Testis (tissue), 2 donors: ENCODE measurements at regions not wholly inside any gene's neighbourhood (a gene's known extent, or its start where the extent isn't known, plus 50 kb on each side); places are given as distances from the start of the nearest gene placed in this dataset.

Experiments
- DNase-seq: peaks from one replicate; pipeline ENCODE4 v3.0.0-alpha.2; 2019
- H3K27ac ChIP-seq, 2 donors: fragments of 200-600 bp; sonication (generic); one replicate each; pipeline ENCODE4 v1.5.1; 2019
- H3K27me3 ChIP-seq: fragments of 200-600 bp; sonication (generic); one replicate; pipeline ENCODE4 v1.5.1; 2019
- H3K36me3 ChIP-seq: fragments of 200-600 bp; sonication (generic); one replicate; pipeline ENCODE4 v1.5.1; 2017; ENCODE audit warnings: low read depth; ENCODE audit errors: missing control alignments
- H3K4me1 ChIP-seq: fragments of 200-600 bp; sonication (generic); one replicate; pipeline ENCODE4 v1.5.1; 2019
- H3K4me3 ChIP-seq, 2 donors: fragments of 200-600 bp; sonication (generic); one replicate each; pipeline ENCODE4 v1.5.1; 2017 to 2019
- H3K9me3 ChIP-seq: fragments of 200-600 bp; sonication (generic); one replicate; pipeline ENCODE4 v1.5.1; 2017
- POLR2A ChIP-seq: fragments of 450-650 bp; IDR thresholded peaks from one replicate; pipeline ENCODE4 v1.6.1; 2017; ENCODE audit warnings: antibody characterized with exemption, mild to moderate bottlenecking, moderate library complexity
- WGBS, 2 donors: methylation state at CpG; one replicate each; pipeline ENCODE4 v1.1.5; 2018; 5-methylcytosine and 5-hydroxymethylcytosine counted together
- intact Hi-C: fragments of 100-400 bp; cut with DNase I; formaldehyde crosslinking; loops from one replicate; pipeline ENCODE4 v1.15.1; 2023; ENCODE audit warnings: low total_unique reads
- TF ChIP-seq, protein P1 (sequence below), 3 experiments: fragments of 450-650 bp in 2 of 3; fragments of 200-600 bp in 1 of 3; sonication (generic) in 1 of 3; IDR thresholded peaks; one replicate each; pipeline ENCODE4 v1.5.1; 2016 to 2019; ENCODE audit warnings: antibody characterized with exemption in 3 of 3, mild to moderate bottlenecking in 2 of 3, moderate library complexity in 1 of 3

DNA sequence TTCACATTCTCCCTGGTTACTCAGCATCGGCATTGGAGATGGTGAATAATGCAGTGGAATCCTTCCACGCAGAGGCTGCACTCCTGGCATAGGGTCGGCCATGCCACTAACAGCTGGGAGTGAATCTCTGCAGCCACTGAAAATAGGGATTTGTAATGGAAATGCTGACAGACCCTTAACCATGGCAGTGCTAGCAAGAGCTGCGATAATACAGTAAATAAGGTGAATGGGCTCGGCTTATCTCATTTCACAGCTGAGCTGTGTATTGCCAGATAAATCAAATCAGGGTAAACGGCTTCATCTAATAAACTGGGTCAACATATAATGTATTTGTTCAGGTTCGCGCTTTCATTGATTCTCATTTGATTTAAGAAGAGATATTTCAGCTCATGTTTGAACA is 156.8 kb downstream of the SLC35B3 start:
- intact Hi-C loops, result no loop called here
- H3K4me1 ChIP-seq, result no peaks in the 10 kb centered on the region
- 75 to 86% methylated on average over 8 of the region's 8 CpGs for WGBS, 2 donors
- H3K4me3 ChIP-seq, result no peak overlapping the region
- no peaks in the 10 kb centered on the region for H3K9me3 ChIP-seq
- TF ChIP-seq POLR2A, result no peak
- TF ChIP-seq, protein P1, sequence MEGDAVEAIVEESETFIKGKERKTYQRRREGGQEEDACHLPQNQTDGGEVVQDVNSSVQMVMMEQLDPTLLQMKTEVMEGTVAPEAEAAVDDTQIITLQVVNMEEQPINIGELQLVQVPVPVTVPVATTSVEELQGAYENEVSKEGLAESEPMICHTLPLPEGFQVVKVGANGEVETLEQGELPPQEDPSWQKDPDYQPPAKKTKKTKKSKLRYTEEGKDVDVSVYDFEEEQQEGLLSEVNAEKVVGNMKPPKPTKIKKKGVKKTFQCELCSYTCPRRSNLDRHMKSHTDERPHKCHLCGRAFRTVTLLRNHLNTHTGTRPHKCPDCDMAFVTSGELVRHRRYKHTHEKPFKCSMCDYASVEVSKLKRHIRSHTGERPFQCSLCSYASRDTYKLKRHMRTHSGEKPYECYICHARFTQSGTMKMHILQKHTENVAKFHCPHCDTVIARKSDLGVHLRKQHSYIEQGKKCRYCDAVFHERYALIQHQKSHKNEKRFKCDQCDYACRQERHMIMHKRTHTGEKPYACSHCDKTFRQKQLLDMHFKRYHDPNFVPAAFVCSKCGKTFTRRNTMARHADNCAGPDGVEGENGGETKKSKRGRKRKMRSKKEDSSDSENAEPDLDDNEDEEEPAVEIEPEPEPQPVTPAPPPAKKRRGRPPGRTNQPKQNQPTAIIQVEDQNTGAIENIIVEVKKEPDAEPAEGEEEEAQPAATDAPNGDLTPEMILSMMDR (IDR thresholded peaks at IDR 0.05), result no peak
- no peaks in the 10 kb centered on the region for H3K36me3 ChIP-seq
- no peak for DNase-seq
- H3K27ac ChIP-seq, result no peak overlapping the region
- no peaks in the 10 kb centered on the region for H3K27me3 ChIP-seq

DNA sequence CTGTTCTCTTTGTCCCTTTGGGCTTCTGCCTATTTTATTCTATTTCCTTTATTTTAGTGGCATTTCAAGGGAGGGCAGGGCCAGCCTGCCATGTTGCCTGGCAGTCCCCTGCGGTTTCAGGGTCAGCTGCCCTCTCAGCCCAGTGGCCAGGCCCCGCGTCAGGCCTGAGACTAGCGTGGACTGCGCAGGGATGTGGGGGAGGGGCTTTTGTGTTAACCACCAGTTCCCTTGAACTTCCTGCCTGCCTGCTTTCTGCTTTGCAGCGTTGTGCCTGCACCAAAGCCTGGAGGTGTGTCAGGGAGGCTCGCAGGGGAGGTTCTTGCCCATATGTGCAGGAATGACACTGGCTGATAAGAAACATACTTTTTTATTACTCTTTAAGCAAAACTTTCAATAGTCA is 157.6 kb downstream of the SLC35B3 start:
- no peak for DNase-seq
- 48 to 51% methylated on average over 7 of the region's 7 CpGs for WGBS, 2 donors
- intact Hi-C loops, result no loop called here
- Histone ChIP-seq H3K9me3 (no peaks in the 10 kb centered on the region), H3K27ac (no peak overlapping the region), H3K36me3 (no peaks in the 10 kb centered on the region), H3K4me1 (no peaks in the 10 kb centered on the region), H3K27me3 (no peaks in the 10 kb centered on the region), H3K4me3 (no peak overlapping the region)
- TF ChIP-seq POLR2A, result no peak
- TF ChIP-seq, protein P1 (IDR thresholded peaks at IDR 0.05), result no peak

DNA sequence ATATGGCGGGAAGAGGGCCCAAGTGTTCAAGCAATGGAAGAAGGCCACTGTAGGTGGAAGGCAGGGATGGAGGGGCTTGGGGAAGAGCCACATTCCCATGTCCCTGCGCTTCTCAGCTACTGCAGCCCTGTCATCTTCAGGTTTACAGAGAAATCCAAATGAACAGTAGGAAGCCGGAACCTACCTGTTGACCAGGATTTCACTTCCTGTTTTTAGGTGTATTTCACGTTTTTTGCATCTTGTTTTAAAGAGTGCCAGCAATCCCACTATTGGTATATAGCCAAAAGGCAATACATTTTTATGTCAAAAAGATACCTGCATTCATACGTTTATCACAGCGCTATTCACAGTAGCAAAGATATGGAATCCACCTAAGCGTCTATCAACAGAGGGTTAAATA is 159.2 kb downstream of the SLC35B3 start:
- H3K27me3 ChIP-seq, result no peaks in the 10 kb centered on the region
- no peaks in the 10 kb centered on the region for H3K4me1 ChIP-seq
- TF ChIP-seq POLR2A, result no peak
- TF ChIP-seq, protein P1 (IDR thresholded peaks at IDR 0.05), result no peak
- H3K4me3 ChIP-seq, result no peak overlapping the region
- 84 to 86% methylated on average over 7 of the region's 7 CpGs for WGBS, 2 donors
- intact Hi-C loops, result no loop called here
- DNase-seq, result no peak
- H3K36me3 ChIP-seq, result no peaks in the 10 kb centered on the region
- no peaks in the 10 kb centered on the region for H3K9me3 ChIP-seq
- H3K27ac ChIP-seq, result no peak overlapping the region

DNA sequence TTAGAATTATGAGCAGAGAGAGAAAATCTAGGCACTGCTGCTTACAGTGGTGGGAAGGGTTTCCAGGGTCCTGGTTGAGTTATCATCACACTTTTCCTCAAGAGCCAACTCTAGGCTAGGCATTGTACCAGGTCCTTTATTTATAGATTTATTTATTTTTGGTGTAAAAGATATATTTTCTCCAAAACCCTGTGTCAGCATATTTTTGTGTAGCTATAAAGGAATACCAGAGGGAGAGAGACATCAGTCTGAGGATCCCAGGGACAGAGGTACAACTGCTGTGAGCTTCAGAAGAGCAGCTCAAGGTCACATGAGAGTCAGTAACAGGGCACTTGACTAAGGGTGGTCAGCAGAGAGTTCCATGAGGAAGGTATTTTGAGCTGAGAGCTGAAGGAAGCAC is 159.7 kb downstream of the SLC35B3 start:
- H3K4me3 ChIP-seq, result no peak overlapping the region
- intact Hi-C loops, result no loop called here
- no peak for TF ChIP-seq POLR2A
- TF ChIP-seq, protein P1 (IDR thresholded peaks at IDR 0.05), result no peak
- no peaks in the 10 kb centered on the region for H3K27me3 ChIP-seq
- no peaks in the 10 kb centered on the region for H3K36me3 ChIP-seq
- DNase-seq, result no peak
- no peaks in the 10 kb centered on the region for H3K9me3 ChIP-seq
- no peaks in the 10 kb centered on the region for H3K4me1 ChIP-seq
- H3K27ac ChIP-seq, result no peak overlapping the region

DNA sequence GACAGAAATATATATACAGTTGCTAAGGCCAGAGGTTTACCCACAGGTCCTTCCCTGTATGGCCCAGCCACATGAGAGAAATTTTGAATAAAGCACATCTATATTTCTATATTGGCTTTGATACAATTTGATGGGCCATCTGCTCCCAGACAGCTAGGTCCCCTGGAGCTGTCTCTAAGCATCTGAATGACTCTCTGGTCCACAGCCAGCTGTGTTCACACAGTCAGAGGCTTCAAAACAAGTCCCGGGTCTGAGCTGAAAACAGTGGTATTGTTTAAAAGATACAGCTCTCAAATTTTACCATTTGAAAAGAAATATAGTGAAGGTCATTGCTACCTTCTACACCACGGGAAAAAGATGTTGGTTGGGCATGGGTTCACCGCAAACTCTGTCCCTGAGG is 161.1 kb downstream of the SLC35B3 start:
- no peaks in the 10 kb centered on the region for H3K27me3 ChIP-seq
- TF ChIP-seq, protein P1 (IDR thresholded peaks at IDR 0.05), result no peak
- TF ChIP-seq POLR2A, result no peak
- no peak for DNase-seq
- H3K36me3 ChIP-seq, result no peaks in the 10 kb centered on the region
- WGBS, 2 donors, result 67 to 73% methylated on average over 3 of the region's 3 CpGs
- H3K9me3 ChIP-seq, result no peaks in the 10 kb centered on the region
- intact Hi-C loops, result no loop called here
- no peak overlapping the region for H3K27ac ChIP-seq
- no peak overlapping the region for H3K4me3 ChIP-seq
- no peaks in the 10 kb centered on the region for H3K4me1 ChIP-seq
